ENCODE measurements at regions not wholly inside any gene's neighbourhood (a gene's known extent, or its start where the extent isn't known, plus 50 kb on each side); places are given as distances from the start of the nearest gene placed in this dataset.

GRCh38 chr13:32907211-32907610 is 109.0 kb upstream of the KL start:
- no peak for TF ChIP-seq CTCF (IDR thresholded peaks at IDR 0.05; ENCODE audit: low read depth, low read length)
- no peak for TF ChIP-seq MYC (IDR thresholded peaks at IDR 0.05; ENCODE audit: low read depth, low read length)
- TF ChIP-seq MAX (IDR thresholded peaks at IDR 0.05; ENCODE audit: low read depth, low read length): no peak
- TF ChIP-seq POLR2A (IDR thresholded peaks at IDR 0.05; ENCODE audit: extremely low read depth, insufficient read length): no peak
- H3K4me3 ChIP-seq (ENCODE audit: low read depth, low read length): no peak overlapping the region
- DNase-seq (ENCODE audit: low read depth): no peak

GRCh38 chr13:32910530-32910929 is 105.7 kb upstream of the KL start:
- TF ChIP-seq MAX (IDR thresholded peaks at IDR 0.05; ENCODE audit: low read depth, low read length): no peak
- TF ChIP-seq CTCF (IDR thresholded peaks at IDR 0.05; ENCODE audit: low read depth, low read length): no peak
- no peak for TF ChIP-seq POLR2A (IDR thresholded peaks at IDR 0.05; ENCODE audit: extremely low read depth, insufficient read length)
- TF ChIP-seq MYC (IDR thresholded peaks at IDR 0.05; ENCODE audit: low read depth, low read length): no peak
- DNase-seq (ENCODE audit: low read depth): peak; percentile 68
- no peak overlapping the region for H3K4me3 ChIP-seq (ENCODE audit: low read depth, low read length)

GRCh38 chr13:32911506-32911905 is 104.7 kb upstream of the KL start:
- no peak overlapping the region for H3K4me3 ChIP-seq (ENCODE audit: low read depth, low read length)
- peak; percentile 66 for DNase-seq (ENCODE audit: low read depth)
- no peak for TF ChIP-seq POLR2A (IDR thresholded peaks at IDR 0.05; ENCODE audit: extremely low read depth, insufficient read length)
- TF ChIP-seq MAX (IDR thresholded peaks at IDR 0.05; ENCODE audit: low read depth, low read length): 0 out of 2 replicates have a peak, but pooled peaks have one; percentile 50
- peak; percentile 49 for TF ChIP-seq CTCF (IDR thresholded peaks at IDR 0.05; ENCODE audit: low read depth, low read length)
- no peak for TF ChIP-seq MYC (IDR thresholded peaks at IDR 0.05; ENCODE audit: low read depth, low read length)

- H3K4me3 ChIP-seq (ENCODE audit: low read depth, low read length): no peak overlapping the region
- TF ChIP-seq POLR2A (IDR thresholded peaks at IDR 0.05; ENCODE audit: extremely low read depth, insufficient read length) (no peak), MYC (IDR thresholded peaks at IDR 0.05; ENCODE audit: low read depth, low read length) (no peak), CTCF (IDR thresholded peaks at IDR 0.05; ENCODE audit: low read depth, low read length) (no peak), MAX (IDR thresholded peaks at IDR 0.05; ENCODE audit: low read depth, low read length) (no peak)
- no peak for DNase-seq (ENCODE audit: low read depth)
These were observed 101.5 kb upstream of the KL start for GRCh38 chr13:32914686-32915085.

- H3K4me3 ChIP-seq (ENCODE audit: low read depth, low read length): no peak overlapping the region
- no peak for TF ChIP-seq POLR2A (IDR thresholded peaks at IDR 0.05; ENCODE audit: extremely low read depth, insufficient read length)
- TF ChIP-seq MYC (IDR thresholded peaks at IDR 0.05; ENCODE audit: low read depth, low read length): no peak
- no peak for TF ChIP-seq CTCF (IDR thresholded peaks at IDR 0.05; ENCODE audit: low read depth, low read length)
- no peak for TF ChIP-seq MAX (IDR thresholded peaks at IDR 0.05; ENCODE audit: low read depth, low read length)
- no peak for DNase-seq (ENCODE audit: low read depth)
These were observed 98.7 kb upstream of the KL start for GRCh38 chr13:32917504-32917903.

- no peak for DNase-seq (ENCODE audit: low read depth)
- no peak overlapping the region for H3K4me3 ChIP-seq (ENCODE audit: low read depth, low read length)
- TF ChIP-seq MYC (IDR thresholded peaks at IDR 0.05; ENCODE audit: low read depth, low read length): no peak
- TF ChIP-seq POLR2A (IDR thresholded peaks at IDR 0.05; ENCODE audit: extremely low read depth, insufficient read length): no peak
- TF ChIP-seq MAX (IDR thresholded peaks at IDR 0.05; ENCODE audit: low read depth, low read length): no peak
- TF ChIP-seq CTCF (IDR thresholded peaks at IDR 0.05; ENCODE audit: low read depth, low read length): no peak
These were observed 92.5 kb upstream of the KL start for GRCh38 chr13:32923725-32924124.

All from NB4 (cell line).